GM06990 (cell line): ENCODE measurements at regions not wholly inside any gene's neighbourhood (a gene's known extent, or its start where the extent isn't known, plus 50 kb on each side); places are given as distances from the start of the nearest gene placed in this dataset.

Experiments used
- DNase-seq: peaks from one replicate; pipeline ENCODE4 v3.0.0-alpha.2; 2011; ENCODE audit not compliant: insufficient read length; ENCODE audit errors: extremely low read depth
- H3K27me3 ChIP-seq: replicated peaks from 2 replicates; pipeline ENCODE4 v1.6.0; 2011; ENCODE audit warnings: low read length; ENCODE audit not compliant: control insufficient read depth, insufficient read depth
- H3K36me3 ChIP-seq: 2 replicates; pipeline ENCODE4 v1.5.1; 2011; ENCODE audit warnings: low read length; ENCODE audit not compliant: control insufficient read depth, insufficient read depth
- H3K4me3 ChIP-seq: replicated peaks from 2 replicates; pipeline ENCODE4 v1.5.1; 2011; ENCODE audit warnings: low read depth, mild to moderate bottlenecking, control low read depth, low read length
- TF ChIP-seq, protein P1 (sequence below): IDR thresholded peaks from 2 replicates; pipeline ENCODE4 v1.5.1; 2011; ENCODE audit warnings: low read length, control low read depth, mild to moderate bottlenecking, inconsistent platforms; ENCODE audit not compliant: insufficient read depth, poor library complexity, severe bottlenecking

DNA sequence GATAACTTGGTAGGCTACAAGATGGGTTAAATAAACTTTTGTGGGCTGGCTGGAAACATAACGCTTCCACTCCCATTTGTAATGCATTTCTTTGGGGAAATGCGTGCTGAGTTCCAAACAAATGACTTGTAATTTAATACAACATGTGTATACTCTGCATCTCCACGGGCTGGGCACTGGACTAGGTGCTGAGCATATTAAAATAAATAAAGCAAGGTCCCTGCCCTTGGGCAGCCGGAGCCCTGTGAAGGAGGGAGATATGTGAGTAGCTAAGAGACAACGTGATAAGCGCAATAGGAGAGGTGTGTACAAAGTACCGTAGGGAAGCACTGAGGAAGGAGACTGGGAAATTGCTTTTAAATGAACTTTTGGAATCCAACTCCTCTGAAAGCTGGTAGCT lies 147.2 kb upstream of the RBPJ start:
- H3K36me3 ChIP-seq = no peaks in the 10 kb centered on the region
- H3K4me3 ChIP-seq = no peak overlapping the region
- TF ChIP-seq, protein P1, sequence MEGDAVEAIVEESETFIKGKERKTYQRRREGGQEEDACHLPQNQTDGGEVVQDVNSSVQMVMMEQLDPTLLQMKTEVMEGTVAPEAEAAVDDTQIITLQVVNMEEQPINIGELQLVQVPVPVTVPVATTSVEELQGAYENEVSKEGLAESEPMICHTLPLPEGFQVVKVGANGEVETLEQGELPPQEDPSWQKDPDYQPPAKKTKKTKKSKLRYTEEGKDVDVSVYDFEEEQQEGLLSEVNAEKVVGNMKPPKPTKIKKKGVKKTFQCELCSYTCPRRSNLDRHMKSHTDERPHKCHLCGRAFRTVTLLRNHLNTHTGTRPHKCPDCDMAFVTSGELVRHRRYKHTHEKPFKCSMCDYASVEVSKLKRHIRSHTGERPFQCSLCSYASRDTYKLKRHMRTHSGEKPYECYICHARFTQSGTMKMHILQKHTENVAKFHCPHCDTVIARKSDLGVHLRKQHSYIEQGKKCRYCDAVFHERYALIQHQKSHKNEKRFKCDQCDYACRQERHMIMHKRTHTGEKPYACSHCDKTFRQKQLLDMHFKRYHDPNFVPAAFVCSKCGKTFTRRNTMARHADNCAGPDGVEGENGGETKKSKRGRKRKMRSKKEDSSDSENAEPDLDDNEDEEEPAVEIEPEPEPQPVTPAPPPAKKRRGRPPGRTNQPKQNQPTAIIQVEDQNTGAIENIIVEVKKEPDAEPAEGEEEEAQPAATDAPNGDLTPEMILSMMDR = no peak
- H3K27me3 ChIP-seq = no peaks in the 10 kb centered on the region
- DNase-seq = no peak

DNA sequence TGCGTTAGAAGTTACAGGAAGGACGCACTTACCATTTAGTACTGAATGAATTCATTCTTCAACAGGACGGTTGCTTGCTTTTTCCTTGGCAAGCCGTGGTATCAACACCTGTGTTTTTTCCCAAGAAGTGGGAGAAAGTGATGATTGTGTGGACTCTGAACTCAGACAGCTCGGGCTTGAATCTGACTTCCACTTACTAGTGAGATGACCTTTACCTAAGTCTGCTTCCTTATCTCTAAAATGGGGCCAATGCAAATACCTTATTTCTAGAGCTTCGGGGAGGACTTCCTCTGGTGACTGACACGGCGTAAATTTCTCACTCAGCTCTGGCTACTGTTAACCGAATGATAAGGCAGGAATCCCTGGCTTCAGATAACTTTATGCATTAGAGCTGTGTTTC lies 146.8 kb upstream of the RBPJ start:
- no peak for DNase-seq
- TF ChIP-seq, protein P1 = no peak
- no peaks in the 10 kb centered on the region for H3K36me3 ChIP-seq
- no peaks in the 10 kb centered on the region for H3K27me3 ChIP-seq
- no peak overlapping the region for H3K4me3 ChIP-seq

DNA sequence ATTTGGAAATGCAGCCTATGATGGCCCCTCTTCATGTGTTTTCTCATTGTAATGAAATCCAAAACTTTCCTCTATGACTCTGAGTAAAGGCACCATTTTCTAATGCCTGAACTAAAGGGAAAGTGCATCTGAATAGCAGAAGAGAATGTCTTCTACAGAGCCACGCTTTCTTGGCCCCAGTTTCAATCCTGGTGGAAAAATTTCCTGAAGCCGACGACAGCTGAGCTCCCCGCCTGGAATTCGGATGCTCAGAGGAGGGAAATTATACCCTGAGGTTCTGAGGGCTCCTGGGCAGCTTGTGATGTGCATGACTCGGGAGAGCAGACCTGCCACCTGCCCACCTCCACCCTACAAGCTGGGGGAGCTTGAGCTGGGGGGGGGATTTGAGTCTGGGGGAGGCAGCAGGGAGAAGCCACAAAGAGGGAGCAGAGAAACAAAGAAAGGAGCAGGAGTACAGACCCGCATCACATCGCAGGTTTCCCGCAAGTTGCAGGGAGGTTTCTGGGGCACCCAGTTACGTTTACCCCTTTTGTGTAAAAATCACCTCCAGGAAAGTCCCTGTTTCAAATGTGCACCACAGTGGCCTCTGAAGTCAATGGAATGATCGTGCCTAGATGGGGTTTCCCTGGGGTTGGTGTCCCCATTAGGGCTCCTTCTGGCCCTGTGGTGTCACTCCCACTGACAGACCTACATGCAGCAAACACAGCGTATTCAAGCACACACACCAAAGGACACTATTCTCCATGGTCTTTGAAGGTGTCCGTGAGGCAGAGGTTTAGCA lies 145.6 kb upstream of the RBPJ start:
- DNase-seq = peak; percentile 49
- no peaks in the 10 kb centered on the region for H3K36me3 ChIP-seq
- no peaks in the 10 kb centered on the region for H3K27me3 ChIP-seq
- peak overlapping the region; percentile 20 for H3K4me3 ChIP-seq
- TF ChIP-seq, protein P1 = no peak

DNA sequence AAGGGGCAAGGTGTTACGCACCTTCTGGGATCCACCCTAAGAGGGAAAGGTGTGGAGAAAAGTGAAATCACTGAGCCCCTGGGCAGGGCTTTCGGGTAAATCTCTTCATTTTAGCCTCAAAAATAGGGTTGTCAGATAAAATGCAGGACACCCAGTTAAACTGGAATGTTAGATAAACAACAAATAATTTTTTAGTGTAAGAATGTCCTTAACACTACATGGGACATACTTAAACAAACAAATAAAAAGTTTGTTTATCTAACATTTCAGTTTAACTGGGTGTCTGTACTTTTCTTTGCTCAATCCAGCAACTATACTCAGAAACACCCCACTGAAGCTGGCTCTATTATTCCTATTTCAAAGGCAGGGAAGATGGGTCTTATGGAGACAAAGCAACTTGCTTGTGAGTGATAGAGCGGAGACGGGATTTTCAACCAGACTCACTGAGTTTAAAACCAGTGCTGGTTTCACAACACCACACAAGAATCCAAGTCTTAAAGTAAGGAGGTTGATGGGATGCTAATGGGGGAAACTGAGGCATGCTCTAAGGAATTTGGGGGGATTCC lies 144.8 kb upstream of the RBPJ start:
- no peak overlapping the region for H3K4me3 ChIP-seq
- no peaks in the 10 kb centered on the region for H3K36me3 ChIP-seq
- no peaks in the 10 kb centered on the region for H3K27me3 ChIP-seq
- TF ChIP-seq, protein P1 = no peak
- no peak for DNase-seq

DNA sequence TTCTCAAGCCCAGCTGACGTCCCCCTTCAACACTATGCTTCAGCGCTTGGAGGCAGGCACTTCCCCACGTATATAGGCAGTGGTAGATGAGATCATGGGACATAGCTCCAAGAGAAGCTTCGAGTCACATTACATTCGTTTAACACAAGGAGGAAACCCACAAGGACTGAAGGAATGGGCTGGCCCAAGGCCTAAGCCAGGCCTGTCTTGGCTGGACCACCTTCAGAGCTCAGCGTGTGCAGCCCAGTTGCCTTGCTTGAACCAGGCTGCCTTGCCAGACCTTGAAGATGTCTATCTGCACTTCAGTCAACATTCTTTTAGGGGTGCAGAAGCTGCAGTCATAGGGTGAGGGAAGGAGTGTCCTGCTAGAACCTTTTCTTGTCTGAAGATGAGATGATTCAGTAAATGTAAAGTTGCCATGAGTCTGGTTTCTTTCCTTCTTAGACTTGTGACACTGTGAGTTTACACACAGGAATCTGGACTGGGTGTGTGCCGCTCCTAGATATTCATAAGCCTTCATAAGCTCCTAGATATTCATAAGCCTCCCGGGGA lies 144.1 kb upstream of the RBPJ start:
- no peak for DNase-seq
- H3K36me3 ChIP-seq = no peaks in the 10 kb centered on the region
- TF ChIP-seq, protein P1 = no peak
- no peak overlapping the region for H3K4me3 ChIP-seq
- H3K27me3 ChIP-seq = no peaks in the 10 kb centered on the region
